GM19455 (cell line): ENCODE measurements at regions not wholly inside any gene's neighbourhood (a gene's known extent, or its start where the extent isn't known, plus 50 kb on each side); places are given as distances from the start of the nearest gene placed in this dataset.
"Not testable (repeated sequence)": the region's sequence is repeated elsewhere in the genome, so short reads cannot be mapped to it uniquely, and the experiment has no call there.

Experiments used
- ATAC-seq: cut with Tn5 transposase; IDR thresholded peaks from one replicate; pipeline ENCODE4 v1.9.1; 2021; ENCODE audit not compliant: unreplicated experiment

GRCh38 chr5:56763711-56764466 is 51.5 kb upstream of the MAP3K1 start:
- no peak for ATAC-seq

- ATAC-seq = no peak
Measured at GRCh38 chr5:56763182-56763581, 52.2 kb upstream of the MAP3K1 start.

- no peak for ATAC-seq
Measured at GRCh38 chr5:56761151-56761885, 54.0 kb upstream of the MAP3K1 start.

- ATAC-seq = no peak
Measured at GRCh38 chr5:56760723-56761122, 54.6 kb upstream of the MAP3K1 start.

- no peak for ATAC-seq
Measured at GRCh38 chr5:56759521-56760216, 55.7 kb upstream of the MAP3K1 start.

- no peak for ATAC-seq
Measured at GRCh38 chr5:56757077-56757476, 58.3 kb upstream of the MAP3K1 start.

GRCh38 chr5:56755036-56755555 is 60.3 kb upstream of the MAP3K1 start:
- ATAC-seq = no peak

- ATAC-seq = not testable (repeated sequence)
Measured at GRCh38 chr5:56753588-56753987, 61.8 kb upstream of the MAP3K1 start.

- ATAC-seq = no peak
Measured at GRCh38 chr5:56751572-56752313, 63.6 kb upstream of the MAP3K1 start.

GRCh38 chr5:56749842-56750241 is 65.5 kb upstream of the MAP3K1 start:
- no peak for ATAC-seq

GRCh38 chr5:56746553-56747339 is 68.6 kb upstream of the MAP3K1 start:
- ATAC-seq = no peak

GRCh38 chr5:56745864-56746263 is 69.5 kb upstream of the MAP3K1 start:
- ATAC-seq = no peak

GRCh38 chr5:56740868-56741267 is 74.5 kb upstream of the MAP3K1 start:
- no peak for ATAC-seq

GRCh38 chr5:56739990-56740389 is 75.4 kb upstream of the MAP3K1 start:
- ATAC-seq = no peak

GRCh38 chr5:56737951-56738606 is 77.3 kb upstream of the MAP3K1 start:
- no peak for ATAC-seq

GRCh38 chr5:56737002-56737621 is 78.2 kb upstream of the MAP3K1 start:
- no peak for ATAC-seq

- no peak for ATAC-seq
Measured at GRCh38 chr5:56735849-56736641, 79.3 kb upstream of the MAP3K1 start.

GRCh38 chr5:56734091-56734694 is 81.2 kb upstream of the MAP3K1 start:
- no peak for ATAC-seq
